ENCODE measurements at regions not wholly inside any gene's neighbourhood (a gene's known extent, or its start where the extent isn't known, plus 50 kb on each side); places are given as distances from the start of the nearest gene placed in this dataset.

GRCh38 chrX:9163214-9163709 lies 129.3 kb upstream of the FAM9B start:
- no peak overlapping the region for H3K4me3 ChIP-seq (ENCODE audit: low read depth, low read length)
- DNase-seq (ENCODE audit: low read depth, low spot score), result peak; percentile 33
- no peak for TF ChIP-seq CTCF (IDR thresholded peaks at IDR 0.05; ENCODE audit: low read depth, low read length)
- in situ Hi-C loops (cut with HindIII; ENCODE audit: low sequenced_read_pairs), result no loop called here

- in situ Hi-C loops (cut with HindIII; ENCODE audit: low sequenced_read_pairs), result no loop called here
- no peak overlapping the region for H3K4me3 ChIP-seq (ENCODE audit: low read depth, low read length)
- TF ChIP-seq CTCF (IDR thresholded peaks at IDR 0.05; ENCODE audit: low read depth, low read length), result no peak
- no peak for DNase-seq (ENCODE audit: low read depth, low spot score)
Measured at GRCh38 chrX:9164086-9164485, 130.2 kb upstream of the FAM9B start.

GRCh38 chrX:9164533-9165426 lies 130.9 kb upstream of the FAM9B start:
- H3K4me3 ChIP-seq (ENCODE audit: low read depth, low read length), result no peak overlapping the region
- peak; percentile 13 for DNase-seq (ENCODE audit: low read depth, low spot score)
- no peak for TF ChIP-seq CTCF (IDR thresholded peaks at IDR 0.05; ENCODE audit: low read depth, low read length)
- in situ Hi-C loops (cut with HindIII; ENCODE audit: low sequenced_read_pairs), result no loop called here

GRCh38 chrX:9166584-9166944 lies 132.6 kb upstream of the FAM9B start:
- TF ChIP-seq CTCF (IDR thresholded peaks at IDR 0.05; ENCODE audit: low read depth, low read length), result no peak
- DNase-seq (ENCODE audit: low read depth, low spot score), result peak; percentile 26
- H3K4me3 ChIP-seq (ENCODE audit: low read depth, low read length), result no peak overlapping the region
- in situ Hi-C loops (cut with HindIII; ENCODE audit: low sequenced_read_pairs), result no loop called here

- no peak for TF ChIP-seq CTCF (IDR thresholded peaks at IDR 0.05; ENCODE audit: low read depth, low read length)
- DNase-seq (ENCODE audit: low read depth, low spot score), result peak; percentile 55
- no peak overlapping the region for H3K4me3 ChIP-seq (ENCODE audit: low read depth, low read length)
- in situ Hi-C loops (cut with HindIII; ENCODE audit: low sequenced_read_pairs), result no loop called here
Measured at GRCh38 chrX:9171841-9172463, 138.0 kb upstream of the FAM9B start.

- in situ Hi-C loops (cut with HindIII; ENCODE audit: low sequenced_read_pairs), result no loop called here
- DNase-seq (ENCODE audit: low read depth, low spot score), result no peak
- no peak for TF ChIP-seq CTCF (IDR thresholded peaks at IDR 0.05; ENCODE audit: low read depth, low read length)
- no peak overlapping the region for H3K4me3 ChIP-seq (ENCODE audit: low read depth, low read length)
Measured at GRCh38 chrX:9172464-9172850, 138.5 kb upstream of the FAM9B start.

All from astrocyte of the spinal cord (primary cell).